Activated naive CD4-positive, alpha-beta T cell treated with anti-CD3 and anti-CD28 coated beads for 36 hours (primary cell): ENCODE measurements at regions not wholly inside any gene's neighbourhood (a gene's known extent, or its start where the extent isn't known, plus 50 kb on each side); places are given as distances from the start of the nearest gene placed in this dataset.

ENCODE experiments used
- CTCF ChIA-PET: fragments of 350-600 bp; sonication (Branson Sonifier 250); formaldehyde crosslinking; loops from one replicate; lab custom pipeline; 2021; ENCODE audit warnings: antibody characterized with exemption; lab: Charles Lee
- DNase-seq: peaks from one replicate; pipeline ENCODE4 v3.0.0-alpha.2; 2020
- H3K27ac Mint-ChIP-seq: one replicate; pipeline ENCODE4 v1.8.0; 2021; ENCODE audit warnings: mild to moderate bottlenecking, mixed read lengths
- H3K27me3 Mint-ChIP-seq: one replicate; pipeline ENCODE4 v1.8.0; 2021; ENCODE audit warnings: low read depth, mixed read lengths
- H3K36me3 Mint-ChIP-seq: one replicate; pipeline ENCODE4 v1.8.0; 2021; ENCODE audit warnings: low read depth, mixed read lengths
- H3K4me1 Mint-ChIP-seq: one replicate; pipeline ENCODE4 v1.8.0; 2021; ENCODE audit warnings: low read depth, mixed read lengths
- H3K4me3 Mint-ChIP-seq: one replicate; pipeline ENCODE4 v1.8.0; 2021; ENCODE audit warnings: mild to moderate bottlenecking, moderate library complexity, mixed read lengths
- H3K9me3 Mint-ChIP-seq: one replicate; pipeline ENCODE4 v1.8.0; 2021; ENCODE audit warnings: mixed read lengths
- intact Hi-C: fragments of 100-400 bp; cut with micrococcal nuclease; formaldehyde crosslinking; loops from one replicate; pipeline ENCODE4 v1.15.1; 2023

DNA sequence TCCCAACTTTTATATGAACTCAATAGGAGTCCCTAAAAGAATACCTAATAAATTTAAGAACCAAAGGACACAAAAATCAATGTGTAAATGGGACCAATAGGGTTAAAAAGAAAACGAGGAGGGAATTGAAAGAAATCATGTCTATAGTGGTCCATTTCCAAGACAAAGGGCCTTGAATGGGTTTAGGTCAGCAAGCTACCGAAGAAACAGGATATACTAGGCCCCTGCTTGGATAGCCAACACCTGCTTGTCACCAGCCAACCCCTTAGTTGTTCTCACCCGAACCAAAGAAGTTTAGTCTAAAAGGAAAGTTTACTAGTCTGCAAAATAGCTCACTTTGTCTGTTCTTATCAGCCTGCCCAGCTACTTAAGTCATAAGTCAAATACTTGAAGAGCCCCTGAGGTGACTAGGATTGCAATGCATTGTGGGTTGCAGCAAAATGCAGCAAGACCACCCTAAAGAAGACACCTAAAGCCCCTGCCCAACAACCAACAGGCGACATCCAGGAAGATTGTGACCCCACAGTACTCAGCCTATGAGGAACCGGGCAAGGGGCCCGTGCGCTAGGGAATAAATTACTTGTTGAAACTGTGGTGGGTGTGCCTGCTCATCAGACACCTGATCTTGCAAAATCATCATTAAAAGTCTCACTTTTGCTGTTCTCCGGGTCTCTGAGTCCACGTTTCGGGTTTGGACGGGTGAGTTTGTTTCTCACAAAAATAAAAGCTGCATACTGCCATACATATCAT lies 183.9 kb upstream of the PPP1R26 start:
- Mint-ChIP-seq H3K4me3 (no peak overlapping the region), H3K4me1 (no peaks in the 10 kb centered on the region), H3K9me3 (no peaks in the 10 kb centered on the region), H3K36me3 (no peaks in the 10 kb centered on the region), H3K27ac (no peak overlapping the region), H3K27me3 (peaks cover 13% of the 10 kb centered on the region)
- intact Hi-C loops = no loop called here
- DNase-seq = no peak
- CTCF ChIA-PET = no interaction called here

DNA sequence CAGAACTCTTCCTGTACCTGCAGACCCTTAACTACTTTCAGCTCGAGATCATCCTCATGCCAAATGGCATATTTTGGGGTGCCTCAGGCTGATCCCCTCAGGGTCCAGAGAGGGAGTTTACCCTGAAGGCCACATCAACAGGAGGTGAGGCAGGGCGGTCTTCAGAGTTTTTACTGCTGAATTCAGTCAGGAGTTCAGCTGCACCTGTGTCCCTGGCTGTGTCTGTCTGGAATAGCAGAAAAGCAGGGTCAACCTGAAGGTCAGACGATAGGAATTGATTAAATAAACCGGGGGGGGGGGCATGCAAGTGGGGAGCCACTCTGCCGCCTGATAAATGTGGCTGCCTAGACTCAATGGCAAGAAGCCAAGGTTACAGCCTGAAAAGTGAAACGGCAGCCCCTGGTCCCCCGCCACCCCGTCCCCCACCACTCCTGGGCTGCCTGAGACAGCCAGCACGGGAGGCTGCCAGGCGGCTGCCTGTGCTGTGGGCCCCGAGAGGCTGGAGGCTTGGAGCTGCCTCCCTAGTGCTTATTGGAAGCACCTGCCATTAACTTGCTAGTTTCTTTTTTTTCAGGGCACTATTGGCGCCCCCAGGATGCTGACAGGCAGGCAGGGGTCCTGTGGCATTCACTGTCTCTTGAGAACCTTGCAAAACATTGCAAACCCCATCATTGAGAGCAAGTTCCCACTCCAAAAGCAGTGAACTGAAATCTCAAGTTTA lies 182.7 kb upstream of the PPP1R26 start:
- no peaks in the 10 kb centered on the region for H3K4me1 Mint-ChIP-seq
- no peak overlapping the region for H3K4me3 Mint-ChIP-seq
- H3K9me3 Mint-ChIP-seq = no peaks in the 10 kb centered on the region
- H3K36me3 Mint-ChIP-seq = no peaks in the 10 kb centered on the region
- H3K27me3 Mint-ChIP-seq = peaks cover 13% of the 10 kb centered on the region
- intact Hi-C loops = no loop called here
- no peak for DNase-seq
- no peak overlapping the region for H3K27ac Mint-ChIP-seq
- CTCF ChIA-PET = no interaction called here

DNA sequence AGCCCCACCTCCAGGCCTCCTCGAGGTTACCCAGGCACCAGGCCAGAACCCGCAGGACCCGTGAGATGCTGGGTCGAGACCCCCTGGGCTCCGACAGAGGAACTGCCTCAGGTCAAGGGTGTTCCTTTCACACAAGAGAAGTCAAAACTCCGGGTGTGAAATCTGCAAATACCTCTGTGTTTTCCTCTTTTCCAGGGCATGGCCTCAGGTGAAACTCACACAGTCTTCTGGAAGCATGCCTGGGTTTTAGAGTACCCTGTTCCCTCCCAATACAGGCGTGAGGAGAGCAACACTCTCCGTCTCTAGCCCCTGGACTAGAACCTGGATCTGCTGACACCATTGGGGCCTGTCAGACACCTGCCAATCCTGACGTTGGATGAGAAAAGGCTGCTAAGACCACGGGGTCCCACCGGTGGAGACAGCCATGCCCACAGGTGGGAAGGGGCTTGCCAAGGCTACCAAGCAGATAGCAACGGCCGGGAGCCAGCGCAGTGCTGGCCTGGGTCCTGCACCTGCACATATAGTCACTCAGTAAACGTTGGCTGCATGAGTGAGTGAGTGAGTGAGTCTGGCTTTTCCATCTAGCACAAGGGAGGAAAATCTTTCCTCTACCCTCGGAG lies 182.0 kb upstream of the PPP1R26 start:
- no peaks in the 10 kb centered on the region for H3K36me3 Mint-ChIP-seq

DNA sequence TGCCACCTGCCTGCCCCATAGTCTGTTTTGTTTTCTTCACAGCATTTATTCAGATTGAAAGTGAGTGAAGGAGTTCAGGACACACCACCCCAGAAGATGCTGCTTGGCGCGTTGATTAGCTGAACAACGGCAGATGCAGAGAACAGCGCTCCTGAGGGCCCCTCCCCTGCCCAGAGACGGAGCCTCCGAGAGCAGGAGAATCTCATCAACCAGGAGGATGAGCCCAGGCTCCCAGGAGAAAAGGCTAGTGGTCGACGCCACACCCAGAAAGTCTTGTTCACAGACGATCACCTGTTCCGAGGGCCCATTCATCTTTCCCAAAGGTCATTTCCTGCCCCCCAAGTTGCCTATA lies 180.4 kb upstream of the PPP1R26 start:
- CTCF ChIA-PET = no interaction called here
- intact Hi-C loops = no loop called here
- no peak for DNase-seq
- H3K27ac Mint-ChIP-seq = no peak overlapping the region
- no peaks in the 10 kb centered on the region for H3K36me3 Mint-ChIP-seq
- H3K9me3 Mint-ChIP-seq = no peaks in the 10 kb centered on the region
- peaks cover 9% of the 10 kb centered on the region for H3K27me3 Mint-ChIP-seq
- no peaks in the 10 kb centered on the region for H3K4me1 Mint-ChIP-seq
- no peak overlapping the region for H3K4me3 Mint-ChIP-seq

More for the DNA sequence above, 182.0 kb upstream of the PPP1R26 start:
- H3K4me3 Mint-ChIP-seq = no peak overlapping the region
- no peaks in the 10 kb centered on the region for H3K4me1 Mint-ChIP-seq
- H3K27ac Mint-ChIP-seq = no peak overlapping the region
- CTCF ChIA-PET = no interaction called here
- intact Hi-C loops = no loop called here
- no peak for DNase-seq
- H3K27me3 Mint-ChIP-seq = peaks cover 13% of the 10 kb centered on the region
- no peaks in the 10 kb centered on the region for H3K9me3 Mint-ChIP-seq

DNA sequence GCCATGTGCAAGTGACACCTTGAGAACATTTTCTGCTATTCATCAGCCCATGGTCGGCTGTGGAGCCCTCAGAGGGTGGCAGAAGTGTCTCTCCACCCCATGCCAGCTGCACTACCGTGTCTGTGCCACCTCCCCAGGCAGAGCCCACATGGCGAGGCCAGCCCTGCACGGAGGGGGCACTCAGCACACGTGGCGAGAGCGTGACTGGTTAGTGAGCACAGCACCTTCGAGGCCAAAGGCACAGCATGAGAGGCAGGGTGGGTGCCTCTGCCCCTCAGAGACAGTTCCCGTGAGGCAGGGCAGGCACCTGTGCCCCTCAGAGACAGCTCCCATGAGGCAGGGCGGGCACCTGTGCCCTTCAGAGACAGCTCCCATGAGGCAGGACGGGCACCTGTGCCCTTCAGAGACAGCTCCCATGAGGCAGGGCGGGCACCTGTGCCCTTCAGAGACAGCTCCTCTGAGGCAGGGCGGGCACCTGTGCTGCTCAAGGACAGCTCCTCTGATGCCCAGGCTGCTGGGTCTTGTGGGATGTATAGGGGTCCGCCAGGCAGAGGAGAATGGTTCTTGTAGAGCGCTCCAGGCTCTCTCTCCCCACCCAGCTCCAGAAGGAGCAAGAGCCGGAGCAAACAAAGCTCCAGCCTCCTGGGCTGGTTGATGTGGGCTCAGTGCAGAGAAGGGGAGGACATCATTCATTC lies 179.8 kb upstream of the PPP1R26 start:
- intact Hi-C loops = no loop called here
- Mint-ChIP-seq H3K36me3 (no peaks in the 10 kb centered on the region), H3K4me1 (no peaks in the 10 kb centered on the region), H3K27ac (no peak overlapping the region), H3K4me3 (no peak overlapping the region), H3K27me3 (peaks cover 9% of the 10 kb centered on the region), H3K9me3 (no peaks in the 10 kb centered on the region)
- DNase-seq = no peak
- CTCF ChIA-PET = no interaction called here

DNA sequence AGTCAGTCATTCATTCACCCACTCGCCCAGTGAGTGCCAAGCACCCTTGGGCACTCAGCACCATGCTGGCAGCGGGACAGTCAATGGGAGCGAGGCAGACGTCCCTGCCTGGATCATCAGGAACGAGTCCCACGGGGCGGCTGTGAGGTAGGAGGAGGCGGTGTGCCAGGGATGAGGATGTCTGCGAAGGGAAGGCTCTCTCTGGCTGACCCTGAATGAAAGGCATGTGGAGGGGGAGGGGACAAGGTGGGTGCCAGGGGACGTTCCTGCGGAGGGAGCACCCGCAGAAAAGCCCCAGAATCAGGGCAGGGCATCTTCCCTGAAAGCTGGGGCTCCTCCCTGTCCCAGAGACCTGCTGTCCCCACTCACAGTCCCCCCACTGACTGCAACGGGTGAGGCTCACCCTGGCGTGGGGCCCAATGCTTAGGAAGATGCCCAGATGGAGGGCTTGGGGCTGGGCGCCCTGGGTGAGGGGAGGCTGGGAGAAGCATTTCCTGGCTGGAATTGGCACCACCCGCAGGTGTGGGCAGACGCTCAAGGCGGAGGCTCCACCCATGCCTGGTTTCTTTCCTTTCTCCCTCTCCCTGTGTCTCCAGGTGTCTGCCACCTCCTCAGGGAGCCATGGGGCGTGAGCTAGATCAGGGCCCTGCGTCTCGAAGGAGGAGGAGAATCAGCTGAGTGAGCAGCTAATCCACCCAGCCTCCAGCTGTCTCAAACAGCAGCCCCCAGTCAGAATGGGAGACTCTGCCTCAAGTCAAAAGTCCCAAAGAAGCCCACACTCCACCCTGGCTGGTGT lies 179.0 kb upstream of the PPP1R26 start:
- Mint-ChIP-seq H3K27me3 (peaks cover 9% of the 10 kb centered on the region), H3K4me1 (no peaks in the 10 kb centered on the region), H3K27ac (no peak overlapping the region), H3K36me3 (no peaks in the 10 kb centered on the region), H3K4me3 (no peak overlapping the region), H3K9me3 (no peaks in the 10 kb centered on the region)
- intact Hi-C loops = no loop called here
- DNase-seq = no peak
- CTCF ChIA-PET = no interaction called here

DNA sequence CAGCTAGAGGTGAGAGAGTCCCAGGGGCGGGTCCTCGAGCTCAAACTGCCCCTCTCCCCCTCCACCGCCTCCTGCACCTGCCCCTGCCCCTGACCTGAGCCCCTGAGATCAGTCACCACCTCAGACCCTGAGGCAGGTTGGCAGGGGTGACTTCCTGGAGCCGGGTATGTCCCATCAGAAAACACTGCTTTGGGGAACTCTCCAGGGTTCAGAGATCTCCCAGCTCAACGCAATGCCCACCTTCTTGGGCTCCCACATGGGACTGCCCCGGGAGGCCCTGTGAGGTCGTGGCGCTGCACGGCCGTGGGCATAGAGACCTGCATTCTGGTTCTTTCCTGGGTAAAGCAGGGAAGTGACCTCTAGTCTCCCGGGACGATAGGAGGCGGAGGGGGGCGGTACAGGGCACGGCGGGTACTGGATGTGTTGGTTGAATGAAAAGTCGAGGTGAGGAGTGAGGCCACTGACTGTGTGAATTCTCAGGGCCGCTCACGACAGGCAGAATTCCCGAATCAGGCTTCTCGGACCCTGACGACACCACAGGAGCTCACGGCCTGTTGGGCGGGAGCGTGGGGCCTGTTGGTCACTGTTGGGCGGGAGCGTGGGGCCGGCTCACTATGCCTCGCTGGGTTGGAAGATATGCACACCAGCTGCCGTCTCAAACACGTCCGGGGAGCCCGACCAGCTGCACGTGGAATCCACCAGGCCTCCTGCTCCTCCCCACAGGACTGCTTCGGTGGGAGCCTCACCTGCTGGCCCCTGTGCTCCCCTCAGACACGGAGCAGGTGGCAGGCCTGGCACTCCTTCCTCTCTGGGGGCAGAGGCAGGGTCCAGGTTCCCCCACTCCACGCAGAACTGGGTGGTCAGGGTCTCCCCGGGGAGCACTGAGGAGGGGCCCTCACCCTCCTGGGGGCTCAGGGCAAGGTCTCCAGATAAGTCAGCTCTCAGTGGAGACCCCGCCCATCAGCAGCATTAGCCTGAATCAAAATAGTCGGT lies 178.0 kb upstream of the PPP1R26 start:
- intact Hi-C loops = no loop called here
- H3K4me3 Mint-ChIP-seq = no peak overlapping the region
- no peak for DNase-seq
- no peaks in the 10 kb centered on the region for H3K4me1 Mint-ChIP-seq
- H3K36me3 Mint-ChIP-seq = no peaks in the 10 kb centered on the region
- no peak overlapping the region for H3K27ac Mint-ChIP-seq
- no peaks in the 10 kb centered on the region for H3K9me3 Mint-ChIP-seq
- CTCF ChIA-PET = no interaction called here
- peaks cover 9% of the 10 kb centered on the region for H3K27me3 Mint-ChIP-seq

DNA sequence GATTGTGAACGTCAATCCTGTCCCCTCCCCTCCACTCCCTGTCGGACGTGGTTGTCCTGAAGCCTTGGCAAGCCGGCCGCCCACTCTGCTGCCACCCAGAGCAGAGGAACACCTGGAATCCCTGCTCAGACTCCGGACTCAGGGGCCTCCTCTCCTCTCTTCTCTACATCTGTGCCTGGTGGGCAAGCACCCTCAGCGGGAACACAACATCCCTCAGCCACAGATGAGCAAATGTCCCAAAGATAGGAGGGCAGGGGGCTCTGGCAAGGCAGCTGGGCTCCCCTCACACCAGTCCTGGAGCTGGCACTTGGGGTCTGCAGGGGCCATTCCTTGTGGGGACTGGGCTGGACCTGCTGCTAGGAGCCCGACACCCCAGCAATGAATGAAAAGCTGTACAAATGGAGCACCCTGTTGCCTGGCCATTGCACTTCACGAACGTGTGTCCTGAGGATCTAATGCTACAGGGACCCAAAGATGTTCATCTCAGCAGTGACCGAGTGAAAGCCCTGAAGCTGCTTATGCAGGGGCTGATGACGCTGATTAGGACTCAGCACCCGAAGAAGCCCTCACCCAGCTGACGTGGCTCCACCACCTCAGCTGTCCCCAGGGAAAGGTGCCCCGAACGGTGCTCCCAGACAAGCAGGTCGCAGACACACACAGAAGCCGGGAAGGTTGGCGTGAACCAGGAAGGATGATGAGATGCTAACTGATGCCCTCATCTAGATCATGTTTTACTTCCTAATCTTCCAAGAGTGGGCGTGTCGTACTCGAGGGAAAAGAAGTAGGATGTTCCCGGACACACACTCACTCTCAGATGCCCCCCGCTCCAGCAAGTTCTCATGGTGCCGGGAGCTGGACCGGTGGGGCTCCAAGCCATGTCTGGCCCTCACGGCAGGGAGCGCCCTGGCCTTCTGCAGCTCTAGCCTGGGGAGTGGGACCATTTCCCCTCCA lies 177.0 kb upstream of the PPP1R26 start:
- DNase-seq = no peak
- Mint-ChIP-seq H3K36me3 (no peaks in the 10 kb centered on the region), H3K4me3 (no peak overlapping the region), H3K27ac (no peak overlapping the region), H3K9me3 (no peaks in the 10 kb centered on the region), H3K4me1 (no peaks in the 10 kb centered on the region), H3K27me3 (peaks cover 13% of the 10 kb centered on the region)
- intact Hi-C loops = no loop called here
- CTCF ChIA-PET = no interaction called here

DNA sequence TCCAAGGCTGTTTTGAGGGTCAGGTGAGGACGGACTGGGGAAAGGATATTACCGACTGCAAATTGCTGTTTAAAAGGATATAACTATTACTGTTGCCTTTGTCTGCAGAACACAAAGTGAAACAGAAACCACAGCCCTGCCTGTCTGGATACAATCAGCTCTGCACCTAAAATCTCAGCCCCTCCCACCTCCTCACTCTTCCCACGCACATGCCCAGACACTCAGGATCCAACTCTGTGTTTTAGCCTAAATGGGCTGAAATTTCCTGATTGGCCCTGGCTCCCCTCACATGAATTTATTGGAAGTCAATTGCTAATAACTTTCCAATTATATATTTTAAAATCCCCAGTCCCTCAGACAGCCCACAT lies 176.3 kb upstream of the PPP1R26 start:
- Mint-ChIP-seq H3K4me1 (no peaks in the 10 kb centered on the region), H3K36me3 (no peaks in the 10 kb centered on the region), H3K4me3 (no peak overlapping the region), H3K27me3 (peaks cover 13% of the 10 kb centered on the region), H3K27ac (no peak overlapping the region), H3K9me3 (no peaks in the 10 kb centered on the region)
- intact Hi-C loops = no loop called here
- CTCF ChIA-PET = no interaction called here
- DNase-seq = no peak

DNA sequence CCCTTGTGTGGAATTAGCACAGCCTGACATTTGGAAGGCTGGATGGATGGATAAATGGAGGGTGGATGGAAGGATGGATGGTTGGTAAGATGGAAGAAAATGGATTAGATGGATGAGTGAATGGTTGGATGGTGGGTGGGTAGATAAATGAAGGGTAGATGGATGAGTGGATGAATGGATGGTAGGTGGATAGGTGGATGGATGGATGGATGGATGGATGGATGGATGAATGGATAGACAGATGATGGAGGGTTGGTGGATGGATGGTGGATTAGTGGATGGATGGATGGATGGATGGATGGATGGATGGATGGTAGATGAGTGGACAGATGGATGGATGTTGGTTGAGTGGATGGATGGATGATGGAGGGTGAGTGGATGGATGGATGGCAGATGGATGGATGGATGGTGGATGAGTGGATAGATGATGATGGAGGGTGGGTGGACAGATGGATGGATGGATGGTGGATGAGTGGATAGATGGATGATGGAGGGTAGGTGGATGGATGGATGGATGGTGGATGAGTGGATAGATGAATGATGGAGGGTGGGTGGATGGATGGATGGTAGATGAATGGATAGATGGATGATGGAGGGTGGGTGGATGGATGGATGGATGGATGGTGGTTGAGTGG lies 175.6 kb upstream of the PPP1R26 start:
- DNase-seq = no peak
- Mint-ChIP-seq H3K27me3 (peaks cover 13% of the 10 kb centered on the region), H3K4me3 (no peak overlapping the region), H3K27ac (no peak overlapping the region), H3K36me3 (no peaks in the 10 kb centered on the region), H3K9me3 (no peaks in the 10 kb centered on the region), H3K4me1 (no peaks in the 10 kb centered on the region)
- CTCF ChIA-PET = no interaction called here
- intact Hi-C loops = no loop called here
